NCI-H1105 treated with DMSO at 0.1 percent for 48 hours (cell line): ENCODE measurements at regions not wholly inside any gene's neighbourhood (a gene's known extent, or its start where the extent isn't known, plus 50 kb on each side); places are given as distances from the start of the nearest gene placed in this dataset.

ENCODE experiments used
- DNase-seq: peaks from one replicate; lab custom pipeline; 2025; lab: John Stamatoyannopoulos, UW

DNA sequence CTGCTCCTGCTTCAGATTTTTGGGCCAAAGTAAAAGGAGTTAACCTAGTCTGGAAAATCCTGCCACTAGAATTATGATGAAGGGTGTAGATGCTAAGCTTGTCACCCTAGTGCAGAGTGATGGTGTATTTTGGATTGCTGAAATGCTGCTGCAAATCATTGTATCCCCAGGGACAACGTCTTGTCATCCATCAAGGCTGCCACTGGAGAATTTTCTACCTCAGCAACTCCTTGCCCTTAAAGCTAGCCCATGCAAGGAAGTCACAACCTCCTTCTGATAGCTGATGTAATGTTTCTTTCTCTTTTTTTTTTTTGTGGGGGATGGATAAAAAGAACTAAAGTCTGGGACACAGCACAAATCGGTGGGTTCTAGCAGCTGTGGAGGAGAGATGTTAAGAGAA is 139.4 kb upstream of the FRMD6 start:
- DNase-seq: no peak

- DNase-seq: no peak
Measured at GRCh38 chr14:51513281-51513680, 138.4 kb upstream of the FRMD6 start.

DNA sequence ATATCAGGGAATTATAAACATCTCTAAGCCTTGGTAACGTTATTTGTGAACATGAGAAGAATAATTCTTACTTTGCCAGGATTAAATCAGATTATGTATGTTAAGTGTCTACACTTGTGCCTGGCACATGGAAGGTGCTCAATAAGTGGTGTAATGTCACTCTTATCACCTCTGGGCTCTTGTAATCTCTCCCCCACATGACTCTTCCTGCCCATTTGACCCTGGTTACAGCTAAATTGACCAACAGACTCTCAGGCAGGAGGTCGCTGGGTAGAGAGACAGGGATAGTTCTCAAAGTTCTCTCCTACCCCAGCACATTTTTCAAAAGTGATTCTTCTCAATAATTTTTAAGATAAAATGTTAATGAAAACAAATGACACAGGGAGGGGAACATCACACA is 137.8 kb upstream of the FRMD6 start:
- DNase-seq: no peak

GRCh38 chr14:51515611-51516010 is 136.1 kb upstream of the FRMD6 start:
- no peak for DNase-seq

- peak; percentile 91 for DNase-seq
Measured at GRCh38 chr14:51516706-51517395, 134.9 kb upstream of the FRMD6 start.

- DNase-seq: no peak
Measured at GRCh38 chr14:51518280-51518679, 133.4 kb upstream of the FRMD6 start.

- no peak for DNase-seq
Measured at GRCh38 chr14:51518711-51519110, 133.0 kb upstream of the FRMD6 start.

DNA sequence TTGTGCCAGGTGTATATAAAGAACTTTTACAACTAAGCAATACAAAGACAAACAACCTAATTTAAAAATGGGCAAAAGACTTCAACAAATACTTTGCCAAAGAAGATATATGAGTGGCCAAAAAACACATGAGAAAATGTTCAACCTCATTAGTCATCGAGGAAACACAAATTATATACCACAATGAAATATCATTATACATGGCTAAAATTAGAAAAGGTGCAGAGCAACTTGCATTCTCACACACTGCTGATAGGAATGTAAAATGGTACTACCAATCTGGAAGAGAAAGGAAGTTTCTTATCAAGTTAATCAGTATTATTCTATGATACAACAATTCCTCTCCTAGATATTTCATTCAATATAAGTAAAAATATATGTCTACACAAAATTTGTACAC is 131.6 kb upstream of the FRMD6 start:
- DNase-seq: no peak

DNA sequence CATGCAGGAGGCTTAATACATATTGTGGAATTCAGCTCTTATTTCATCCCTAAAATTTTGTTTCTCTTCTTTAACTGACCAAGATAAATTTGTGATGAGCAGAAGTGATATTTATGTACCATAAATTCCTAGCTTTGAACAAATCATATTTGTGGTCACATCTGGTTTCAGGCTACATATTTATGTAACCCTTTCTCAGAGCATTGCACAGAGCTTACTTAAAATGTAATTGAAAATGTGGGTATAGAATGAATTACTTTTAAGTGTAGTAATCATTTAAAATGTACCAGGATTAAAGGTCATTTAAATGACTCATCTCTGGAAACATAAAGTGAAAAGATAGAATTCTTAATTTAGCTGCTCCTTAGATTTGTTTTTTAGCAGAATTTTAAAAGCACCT is 129.9 kb upstream of the FRMD6 start:
- DNase-seq: no peak

GRCh38 chr14:51523243-51523642 is 128.5 kb upstream of the FRMD6 start:
- DNase-seq: no peak

DNA sequence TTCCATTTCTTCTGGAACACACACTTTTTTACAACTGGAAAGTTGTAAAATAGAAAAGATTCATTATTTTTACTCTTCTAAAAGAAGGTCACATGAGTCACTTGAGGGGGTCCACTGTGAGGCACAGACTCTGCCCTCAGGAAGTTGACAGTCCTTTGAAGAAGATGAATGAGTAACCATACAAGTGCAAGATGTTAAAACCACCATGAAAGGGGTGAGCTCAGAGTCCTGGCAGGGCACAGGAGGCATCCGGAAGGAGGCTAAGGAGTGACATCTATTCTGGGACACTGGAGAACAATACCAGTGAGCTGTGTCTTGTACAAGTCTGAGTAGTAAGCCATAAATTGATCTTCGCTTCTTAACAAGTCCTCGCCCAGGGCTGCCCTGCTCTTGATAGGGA is 126.0 kb upstream of the FRMD6 start:
- DNase-seq: no peak

- DNase-seq: no peak
Measured at GRCh38 chr14:51527073-51527472, 124.6 kb upstream of the FRMD6 start.

GRCh38 chr14:51529736-51530135 is 122.0 kb upstream of the FRMD6 start:
- DNase-seq: no peak

DNA sequence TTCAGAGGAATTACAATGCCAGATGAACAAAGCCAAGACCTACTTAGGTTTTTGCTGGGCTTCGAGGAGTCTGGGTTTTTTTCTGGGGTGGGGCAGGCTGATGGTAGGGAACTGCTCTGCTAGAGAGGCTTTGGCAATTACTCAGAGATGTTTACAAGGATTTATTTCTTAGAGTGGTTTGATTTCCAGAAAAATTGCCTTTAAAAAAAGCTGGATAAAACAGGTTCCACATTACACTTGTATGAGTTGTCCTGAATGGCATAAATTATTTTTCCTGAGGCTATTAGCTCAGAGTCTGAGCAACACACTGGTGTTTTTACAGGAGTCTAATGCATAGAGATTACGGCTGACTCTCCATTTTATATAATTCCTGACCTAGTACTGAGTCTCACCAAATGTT is 118.5 kb upstream of the FRMD6 start:
- no peak for DNase-seq

- no peak for DNase-seq
Measured at GRCh38 chr14:51533872-51534553, 117.7 kb upstream of the FRMD6 start.

DNA sequence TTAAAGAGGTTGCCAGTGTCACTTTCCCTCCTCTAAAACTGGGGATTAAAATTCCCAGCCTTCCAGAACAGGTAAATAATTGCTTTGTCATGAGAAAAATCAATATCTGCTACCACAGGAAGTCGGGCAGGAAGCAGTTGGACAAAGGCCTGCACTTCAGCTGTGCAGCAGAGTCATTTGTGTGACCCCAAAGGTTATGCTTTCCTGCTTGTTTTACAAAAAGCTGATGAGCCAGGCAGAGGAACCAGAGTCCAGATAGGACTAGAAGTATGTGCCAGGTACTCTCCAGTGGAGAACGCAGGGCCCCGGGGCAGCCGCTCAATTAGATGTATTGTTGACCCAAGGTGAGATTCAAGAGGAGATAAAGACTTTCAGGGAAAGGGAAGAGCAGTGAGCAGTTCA is 117.1 kb upstream of the FRMD6 start:
- DNase-seq: peak; percentile 19

DNA sequence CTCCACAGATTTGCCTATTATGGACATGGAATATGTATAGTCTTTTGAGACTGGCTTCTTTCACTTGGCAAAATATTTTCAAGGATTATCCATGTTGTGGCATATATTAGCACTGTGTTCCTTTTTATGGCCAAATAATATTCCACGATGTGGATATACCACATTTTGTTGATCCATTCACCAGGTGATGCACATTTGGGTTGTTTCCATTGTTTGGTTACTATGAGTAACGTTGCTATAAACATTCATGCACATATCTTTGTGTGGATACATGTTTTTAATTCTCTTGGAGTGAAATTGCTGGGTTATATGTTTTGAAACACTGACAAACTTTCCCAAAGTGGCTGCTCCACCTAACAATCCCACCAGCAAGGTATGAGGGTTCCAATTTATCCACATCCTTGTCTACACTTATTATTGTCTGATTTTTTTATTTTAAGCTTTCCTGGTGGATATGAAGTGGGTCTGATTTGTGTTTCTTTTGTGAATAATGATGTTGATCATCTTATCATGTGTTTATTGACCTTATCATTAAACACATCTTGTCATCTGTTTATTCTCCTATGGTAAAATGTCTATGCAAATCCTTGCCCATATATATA is 116.2 kb upstream of the FRMD6 start:
- no peak for DNase-seq

DNA sequence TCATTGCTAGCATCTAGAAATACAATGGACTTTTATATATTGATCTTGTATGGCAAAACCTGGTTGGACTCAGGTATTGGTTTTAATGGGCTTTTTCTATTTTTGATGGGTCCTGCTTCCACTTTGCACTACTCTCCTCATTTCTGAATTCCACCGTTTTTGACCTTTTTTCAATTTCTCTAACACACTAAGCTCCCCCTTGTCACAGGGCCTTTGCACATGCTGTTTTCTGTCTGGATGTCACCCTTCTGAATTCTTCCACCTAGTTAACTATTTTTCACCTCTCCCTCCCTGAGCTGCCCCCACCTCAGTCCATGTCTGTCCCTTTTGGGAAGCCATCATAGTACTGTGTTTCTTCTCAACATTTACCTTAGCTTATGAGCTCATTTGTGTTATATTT is 112.7 kb upstream of the FRMD6 start:
- DNase-seq: no peak

GRCh38 chr14:51539571-51540037 is 112.1 kb upstream of the FRMD6 start:
- DNase-seq: no peak

GRCh38 chr14:51540364-51540763 is 111.3 kb upstream of the FRMD6 start:
- no peak for DNase-seq

DNA sequence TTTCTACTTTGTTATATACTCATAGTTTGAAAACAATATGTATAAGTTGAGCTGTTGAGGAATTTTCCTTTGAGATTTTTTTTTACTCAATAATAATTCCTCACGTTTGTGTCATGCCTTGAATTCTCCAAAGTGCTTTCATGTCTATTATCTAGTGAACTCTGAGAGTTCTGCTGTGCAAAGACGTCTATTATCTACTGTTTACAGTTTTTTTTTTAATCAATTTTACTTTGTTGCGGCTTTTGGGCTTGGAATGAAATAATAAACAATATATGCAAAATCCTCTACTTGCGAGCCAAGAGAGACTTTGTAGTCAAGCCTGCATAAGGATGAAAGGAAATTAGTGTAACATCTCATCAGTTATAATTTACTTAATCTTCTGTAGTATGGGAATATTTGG is 107.2 kb upstream of the FRMD6 start:
- DNase-seq: no peak

DNA sequence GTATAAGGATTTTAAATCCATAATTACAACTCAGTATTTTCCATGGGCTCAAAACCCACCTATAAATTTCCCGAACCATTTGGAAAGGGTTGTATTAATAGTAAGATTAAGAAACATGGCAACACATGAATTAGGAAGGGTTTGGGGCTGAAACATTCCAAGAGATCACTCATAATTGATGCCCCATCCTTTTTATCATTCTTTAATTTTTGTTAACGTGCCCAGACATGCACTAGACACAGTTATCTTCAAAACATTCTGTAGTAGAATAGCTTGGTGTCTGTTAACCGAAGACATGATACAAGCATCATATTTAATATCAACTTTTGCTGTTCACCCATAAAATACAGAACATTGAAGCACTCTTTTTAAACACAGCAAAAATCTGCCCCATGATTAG is 106.8 kb upstream of the FRMD6 start:
- DNase-seq: no peak

GRCh38 chr14:51545396-51545795 is 106.3 kb upstream of the FRMD6 start:
- DNase-seq: no peak
